Astrocyte (in vitro differentiated cells and primary cell): ENCODE measurements at regions not wholly inside any gene's neighbourhood (a gene's known extent, or its start where the extent isn't known, plus 50 kb on each side); places are given as distances from the start of the nearest gene placed in this dataset.

Source experiments
- DNase-seq: peaks from one replicate; pipeline ENCODE4 v3.0.0-alpha.2; 2010; ENCODE audit warnings: low read depth
- FAIRE-seq: peaks from 2 replicates; lab custom pipeline; 2011; peaks lifted over from hg19 to GRCh38; lab: Jason Lieb, UNC
- H2AFZ ChIP-seq: 2 replicates; pipeline ENCODE4 v1.6.0; 2012; ENCODE audit warnings: low read depth, low read length, inconsistent platforms
- H3K27ac ChIP-seq: 2 replicates; pipeline ENCODE4 v1.5.1; 2011; ENCODE audit warnings: low read depth, low read length, inconsistent platforms
- H3K27me3 ChIP-seq: 2 replicates; pipeline ENCODE4 v1.6.0; 2011; ENCODE audit warnings: low read length, inconsistent platforms; ENCODE audit not compliant: insufficient read depth
- H3K36me3 ChIP-seq: 2 replicates; pipeline ENCODE4 v1.5.1; 2011; ENCODE audit warnings: low read length, inconsistent platforms; ENCODE audit not compliant: insufficient read depth
- H3K4me1 ChIP-seq: 2 replicates; pipeline ENCODE4 v1.5.1; 2011; ENCODE audit warnings: low read length, inconsistent platforms; ENCODE audit not compliant: insufficient read depth
- H3K4me2 ChIP-seq: 2 replicates; pipeline ENCODE4 v1.6.0; 2012; ENCODE audit warnings: low read length, inconsistent platforms
- H3K4me3 ChIP-seq: 2 replicates; pipeline ENCODE4 v1.5.1; 2011; ENCODE audit warnings: low read depth, mild to moderate bottlenecking, low read length, inconsistent platforms; ENCODE audit not compliant: insufficient read depth
- H3K79me2 ChIP-seq: 2 replicates; pipeline ENCODE4 v1.6.0; 2012; ENCODE audit warnings: mild to moderate bottlenecking, low read length, inconsistent platforms; ENCODE audit not compliant: insufficient read depth
- H3K9ac ChIP-seq: 2 replicates; pipeline ENCODE4 v1.6.0; 2012; ENCODE audit warnings: mild to moderate bottlenecking, low read length, inconsistent platforms
- H3K9me3 ChIP-seq: 2 replicates; pipeline ENCODE4 v1.5.1; 2012; ENCODE audit warnings: low read depth, mild to moderate bottlenecking, low read length, inconsistent platforms; ENCODE audit not compliant: insufficient read depth
- H4K20me1 ChIP-seq: 2 replicates; pipeline ENCODE4 v1.6.0; 2012; ENCODE audit warnings: low read length, inconsistent platforms; ENCODE audit not compliant: insufficient read depth
- H3K27ac Mint-ChIP-seq: one replicate; pipeline ENCODE4 v1.8.0; 2021; ENCODE audit warnings: mild to moderate bottlenecking, mixed read lengths; ENCODE audit not compliant: unreplicated experiment
- H3K27me3 Mint-ChIP-seq: one replicate; pipeline ENCODE4 v1.8.0; 2021; ENCODE audit warnings: low read depth, mixed read lengths; ENCODE audit not compliant: unreplicated experiment
- H3K36me3 Mint-ChIP-seq: one replicate; pipeline ENCODE4 v1.8.0; 2021; ENCODE audit warnings: low read depth, mixed read lengths; ENCODE audit not compliant: unreplicated experiment
- H3K4me1 Mint-ChIP-seq: one replicate; pipeline ENCODE4 v1.8.0; 2021; ENCODE audit warnings: low read depth, mixed read lengths; ENCODE audit not compliant: unreplicated experiment
- H3K4me3 Mint-ChIP-seq: one replicate; pipeline ENCODE4 v1.8.0; 2021; ENCODE audit warnings: mild to moderate bottlenecking, moderate library complexity, mixed read lengths; ENCODE audit not compliant: unreplicated experiment
- H3K9me3 Mint-ChIP-seq: one replicate; pipeline ENCODE4 v1.8.0; 2021; ENCODE audit warnings: mild to moderate bottlenecking, mixed read lengths; ENCODE audit not compliant: unreplicated experiment
- CTCF ChIP-seq: IDR thresholded peaks from 2 replicates; pipeline ENCODE4 v1.5.1; 2011; ENCODE audit warnings: low read depth, mild to moderate bottlenecking, inconsistent platforms, low read length, moderate library complexity; ENCODE audit not compliant: insufficient read depth
- EZH2 ChIP-seq: IDR thresholded peaks from 2 replicates; pipeline ENCODE4 v1.6.1; 2012; ENCODE audit warnings: mild to moderate bottlenecking, low read length, inconsistent platforms; ENCODE audit not compliant: insufficient read depth

GRCh38 chr17:73982871-73983270, 220.6 kb upstream of the RPL38 start:
- Histone ChIP-seq H3K4me1 (no peaks in the 10 kb centered on the region), H2AFZ (no peak overlapping the region), H3K27me3 (no peaks in the 10 kb centered on the region), H3K36me3 (no peaks in the 10 kb centered on the region), H3K9ac (no peak overlapping the region), H3K4me3 (no peak overlapping the region), H3K79me2 (no peaks in the 10 kb centered on the region), H3K27ac (no peak overlapping the region), H3K4me2 (no peak overlapping the region), H3K9me3 (no peaks in the 10 kb centered on the region), H4K20me1 (no peaks in the 10 kb centered on the region)
- TF ChIP-seq CTCF = no peak
- TF ChIP-seq EZH2 = no peak
- peaks cover 45% of the 10 kb centered on the region for H3K27me3 Mint-ChIP-seq
- peaks cover 10% of the 10 kb centered on the region for H3K9me3 Mint-ChIP-seq
- H3K36me3 Mint-ChIP-seq = no peaks in the 10 kb centered on the region
- H3K4me1 Mint-ChIP-seq = peaks cover 3% of the 10 kb centered on the region
- no peak overlapping the region for H3K4me3 Mint-ChIP-seq
- no peak overlapping the region for H3K27ac Mint-ChIP-seq
- FAIRE-seq (no peak), DNase-seq (no peak)

GRCh38 chr17:73983621-73984400, 219.7 kb upstream of the RPL38 start:
- Mint-ChIP-seq H3K27ac (no peak overlapping the region), H3K9me3 (peaks cover 7% of the 10 kb centered on the region), H3K4me1 (peaks cover 3% of the 10 kb centered on the region), H3K27me3 (peaks cover 46% of the 10 kb centered on the region), H3K4me3 (no peak overlapping the region), H3K36me3 (no peaks in the 10 kb centered on the region)
- Histone ChIP-seq H3K79me2 (no peaks in the 10 kb centered on the region), H4K20me1 (no peaks in the 10 kb centered on the region), H3K27me3 (no peaks in the 10 kb centered on the region), H2AFZ (no peak overlapping the region), H3K9me3 (no peaks in the 10 kb centered on the region), H3K9ac (no peak overlapping the region), H3K27ac (no peak overlapping the region), H3K4me1 (no peaks in the 10 kb centered on the region), H3K4me3 (no peak overlapping the region), H3K36me3 (no peaks in the 10 kb centered on the region), H3K4me2 (no peak overlapping the region)
- FAIRE-seq = no peak
- TF ChIP-seq EZH2 = no peak
- no peak for TF ChIP-seq CTCF
- no peak for DNase-seq

- H3K4me3 ChIP-seq = no peak overlapping the region
- no peak overlapping the region for H3K9ac ChIP-seq
- no peak overlapping the region for H3K4me2 ChIP-seq
- Mint-ChIP-seq H3K4me3 (no peak overlapping the region), H3K27ac (no peak overlapping the region), H3K27me3 (peaks cover 48% of the 10 kb centered on the region), H3K4me1 (peaks cover 3% of the 10 kb centered on the region), H3K9me3 (peaks cover 7% of the 10 kb centered on the region), H3K36me3 (no peaks in the 10 kb centered on the region)
- H3K27me3 ChIP-seq = no peaks in the 10 kb centered on the region
- no peaks in the 10 kb centered on the region for H4K20me1 ChIP-seq
- FAIRE-seq (no peak), DNase-seq (no peak)
- no peaks in the 10 kb centered on the region for H3K79me2 ChIP-seq
- TF ChIP-seq EZH2 (no peak), CTCF (no peak)
- no peaks in the 10 kb centered on the region for H3K4me1 ChIP-seq
- no peak overlapping the region for H3K27ac ChIP-seq
- no peaks in the 10 kb centered on the region for H3K36me3 ChIP-seq
- no peaks in the 10 kb centered on the region for H3K9me3 ChIP-seq
- no peak overlapping the region for H2AFZ ChIP-seq
These were observed 218.5 kb upstream of the RPL38 start for GRCh38 chr17:73984941-73985340.
